ENCODE measurements at regions not wholly inside any gene's neighbourhood (a gene's known extent, or its start where the extent isn't known, plus 50 kb on each side); places are given as distances from the start of the nearest gene placed in this dataset.
A peak's percentile ranks its signal among the peaks of the same experiment; 100 is the strongest.

GRCh38 chr10:111206521-111206920 lies 129.7 kb downstream of the ADRA2A start:
- no peak for DNase-seq
- no peaks in the 10 kb centered on the region for H3K27me3 ChIP-seq
- intact Hi-C loops (cut with DNase I) = no loop called here
- H3K36me3 ChIP-seq = no peaks in the 10 kb centered on the region
- no peak overlapping the region for H3K27ac ChIP-seq
- no peak overlapping the region for H3K4me3 ChIP-seq
- H3K9me3 ChIP-seq = no peaks in the 10 kb centered on the region
- H3K4me1 ChIP-seq (ENCODE audit: insufficient read depth) = peaks cover 5% of the 10 kb centered on the region
- TF ChIP-seq EP300 (IDR thresholded peaks at IDR 0.05) (no peak), POLR2A (IDR thresholded peaks at IDR 0.05) (no peak)
- TF ChIP-seq, protein P1, sequence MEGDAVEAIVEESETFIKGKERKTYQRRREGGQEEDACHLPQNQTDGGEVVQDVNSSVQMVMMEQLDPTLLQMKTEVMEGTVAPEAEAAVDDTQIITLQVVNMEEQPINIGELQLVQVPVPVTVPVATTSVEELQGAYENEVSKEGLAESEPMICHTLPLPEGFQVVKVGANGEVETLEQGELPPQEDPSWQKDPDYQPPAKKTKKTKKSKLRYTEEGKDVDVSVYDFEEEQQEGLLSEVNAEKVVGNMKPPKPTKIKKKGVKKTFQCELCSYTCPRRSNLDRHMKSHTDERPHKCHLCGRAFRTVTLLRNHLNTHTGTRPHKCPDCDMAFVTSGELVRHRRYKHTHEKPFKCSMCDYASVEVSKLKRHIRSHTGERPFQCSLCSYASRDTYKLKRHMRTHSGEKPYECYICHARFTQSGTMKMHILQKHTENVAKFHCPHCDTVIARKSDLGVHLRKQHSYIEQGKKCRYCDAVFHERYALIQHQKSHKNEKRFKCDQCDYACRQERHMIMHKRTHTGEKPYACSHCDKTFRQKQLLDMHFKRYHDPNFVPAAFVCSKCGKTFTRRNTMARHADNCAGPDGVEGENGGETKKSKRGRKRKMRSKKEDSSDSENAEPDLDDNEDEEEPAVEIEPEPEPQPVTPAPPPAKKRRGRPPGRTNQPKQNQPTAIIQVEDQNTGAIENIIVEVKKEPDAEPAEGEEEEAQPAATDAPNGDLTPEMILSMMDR (IDR thresholded peaks at IDR 0.05) = no peak

DNA sequence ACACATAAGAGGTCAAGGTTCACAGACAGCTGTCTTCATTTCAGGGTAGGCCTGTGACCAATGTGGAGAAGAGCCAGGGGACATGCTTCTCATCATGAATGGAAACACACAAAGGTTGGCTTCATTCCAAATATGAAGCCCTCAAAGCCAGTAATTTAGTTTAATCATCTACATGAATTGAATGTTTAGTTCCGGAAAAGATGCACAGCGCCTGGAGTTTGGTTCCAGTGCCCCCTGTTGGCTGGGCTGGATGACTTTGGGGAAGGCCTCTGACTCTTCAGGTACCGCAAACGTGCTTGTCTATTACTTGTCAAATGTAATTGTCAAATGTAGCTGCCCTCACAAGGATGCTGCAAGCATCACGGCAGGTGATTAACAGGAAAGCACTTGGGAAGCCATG lies 130.7 kb downstream of the ADRA2A start:
- no peak for TF ChIP-seq POLR2A (IDR thresholded peaks at IDR 0.05)
- no peak for TF ChIP-seq EP300 (IDR thresholded peaks at IDR 0.05)
- TF ChIP-seq, protein P1 (IDR thresholded peaks at IDR 0.05) = peak in 1 of 3 donors; percentile 15
- Histone ChIP-seq H3K27ac (no peak overlapping the region), H3K4me1 (ENCODE audit: insufficient read depth) (peaks cover 5% of the 10 kb centered on the region), H3K36me3 (no peaks in the 10 kb centered on the region), H3K4me3 (no peak overlapping the region), H3K27me3 (no peaks in the 10 kb centered on the region), H3K9me3 (no peaks in the 10 kb centered on the region)
- peak in 1 of 5 donors; percentile 43 for DNase-seq
- WGBS, 3 donors = 80 to 85% (median 84%) methylated on average over 5 of the region's 5 CpGs
- intact Hi-C loops (cut with DNase I) = no loop called here

GRCh38 chr10:111208951-111209350 lies 132.1 kb downstream of the ADRA2A start:
- no peak for DNase-seq
- TF ChIP-seq POLR2A (IDR thresholded peaks at IDR 0.05) (no peak), EP300 (IDR thresholded peaks at IDR 0.05) (no peak)
- TF ChIP-seq, protein P1 (IDR thresholded peaks at IDR 0.05) = no peak
- 86 to 95% (median 89%) methylated on average over 3 of the region's 3 CpGs for WGBS, 3 donors

DNA sequence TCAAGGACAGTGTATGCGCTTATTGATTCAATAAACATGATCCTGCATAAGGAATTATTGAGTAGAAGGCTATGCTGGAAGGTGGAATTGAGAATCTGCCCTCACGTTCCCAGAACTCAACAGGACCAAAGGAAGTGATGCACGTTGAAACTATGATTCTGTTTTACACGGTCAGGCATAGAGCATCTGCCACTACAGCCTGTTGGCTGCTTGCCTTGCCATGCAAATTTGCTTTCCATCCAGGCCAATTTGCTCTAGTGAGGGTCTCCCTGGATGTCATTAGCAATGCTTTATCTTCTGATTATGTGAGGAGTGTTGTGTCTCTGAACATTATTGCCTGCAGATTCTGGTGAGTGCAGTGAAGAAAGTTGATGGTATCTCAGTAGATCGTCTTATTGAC lies 132.9 kb downstream of the ADRA2A start:
- H3K9me3 ChIP-seq = no peaks in the 10 kb centered on the region
- no peak overlapping the region for H3K27ac ChIP-seq
- 19 to 40% (median 33%) methylated on average over 5 of the region's 5 CpGs for WGBS, 3 donors
- no peak overlapping the region for H3K4me3 ChIP-seq
- H3K27me3 ChIP-seq = no peaks in the 10 kb centered on the region
- TF ChIP-seq POLR2A (IDR thresholded peaks at IDR 0.05) = no peak
- no peak for TF ChIP-seq EP300 (IDR thresholded peaks at IDR 0.05)
- TF ChIP-seq, protein P1 (IDR thresholded peaks at IDR 0.05) = no peak
- no peak for DNase-seq
- peaks cover 5% of the 10 kb centered on the region for H3K4me1 ChIP-seq (ENCODE audit: insufficient read depth)
- no peaks in the 10 kb centered on the region for H3K36me3 ChIP-seq
- intact Hi-C loops (cut with DNase I) = no loop called here

More at GRCh38 chr10:111208951-111209350, 132.1 kb downstream of the ADRA2A start:
- Histone ChIP-seq H3K4me1 (ENCODE audit: insufficient read depth) (peaks cover 5% of the 10 kb centered on the region), H3K36me3 (no peaks in the 10 kb centered on the region), H3K4me3 (no peak overlapping the region), H3K9me3 (no peaks in the 10 kb centered on the region), H3K27me3 (no peaks in the 10 kb centered on the region), H3K27ac (no peak overlapping the region)
- intact Hi-C loops (cut with DNase I) = no loop called here

DNA sequence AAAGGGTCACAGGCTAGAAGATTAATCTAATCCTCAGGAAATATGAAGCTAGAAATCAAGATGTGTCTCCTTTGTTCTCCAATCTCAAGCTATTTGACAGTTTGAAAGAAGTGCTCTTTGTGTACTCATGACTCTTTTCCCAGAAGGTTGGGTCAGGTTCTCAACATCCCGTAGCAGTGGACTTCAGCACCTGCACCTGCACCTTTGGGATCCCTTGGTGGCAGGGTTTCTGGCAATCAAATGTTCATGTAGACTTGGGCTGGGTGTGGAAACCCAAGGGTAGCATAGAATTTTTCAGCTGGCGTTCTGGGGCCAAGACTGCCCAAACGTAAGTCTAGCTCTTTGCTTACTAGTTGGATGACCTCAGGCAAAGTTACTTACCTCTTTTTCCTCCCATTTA lies 134.4 kb downstream of the ADRA2A start:
- Histone ChIP-seq H3K4me3 (no peak overlapping the region), H3K36me3 (no peaks in the 10 kb centered on the region), H3K27me3 (no peaks in the 10 kb centered on the region), H3K27ac (no peak overlapping the region), H3K4me1 (ENCODE audit: insufficient read depth) (peaks cover 5% of the 10 kb centered on the region), H3K9me3 (no peaks in the 10 kb centered on the region)
- TF ChIP-seq EP300 (IDR thresholded peaks at IDR 0.05) = no peak
- TF ChIP-seq, protein P1 (IDR thresholded peaks at IDR 0.05) = no peak
- TF ChIP-seq POLR2A (IDR thresholded peaks at IDR 0.05) = no peak
- 72 to 83% (median 80%) methylated on average over 3 of the region's 3 CpGs for WGBS, 3 donors
- intact Hi-C loops (cut with DNase I) = no loop called here
- DNase-seq = no peak
